HG03103 (cell line): ENCODE measurements at regions not wholly inside any gene's neighbourhood (a gene's known extent, or its start where the extent isn't known, plus 50 kb on each side); places are given as distances from the start of the nearest gene placed in this dataset.

Experiments
- ATAC-seq: cut with Tn5 transposase; IDR thresholded peaks from one replicate; pipeline ENCODE4 v1.9.1; 2021; ENCODE audit warnings: low read depth; ENCODE audit not compliant: unreplicated experiment

GRCh38 chr3:104961851-104962250 lies 404.9 kb upstream of the ALCAM start:
- no peak for ATAC-seq

GRCh38 chr3:104974316-104974715 lies 392.4 kb upstream of the ALCAM start:
- ATAC-seq: no peak

GRCh38 chr3:104977719-104978118 lies 389.0 kb upstream of the ALCAM start:
- ATAC-seq: no peak

GRCh38 chr3:104982130-104982529 lies 384.6 kb upstream of the ALCAM start:
- no peak for ATAC-seq

- ATAC-seq: no peak
These were observed 378.9 kb upstream of the ALCAM start for GRCh38 chr3:104987859-104988258.

- ATAC-seq: no peak
These were observed 378.2 kb upstream of the ALCAM start for GRCh38 chr3:104988496-104988895.

GRCh38 chr3:104989878-104990277 lies 376.8 kb upstream of the ALCAM start:
- ATAC-seq: no peak

GRCh38 chr3:104990758-104991157 lies 376.0 kb upstream of the ALCAM start:
- no peak for ATAC-seq

- ATAC-seq: no peak
These were observed 374.0 kb upstream of the ALCAM start for GRCh38 chr3:104992676-104993075.

GRCh38 chr3:105006164-105006563 lies 360.5 kb upstream of the ALCAM start:
- ATAC-seq: no peak

GRCh38 chr3:105013657-105014056 lies 353.1 kb upstream of the ALCAM start:
- ATAC-seq: no peak

GRCh38 chr3:105014631-105015030 lies 352.1 kb upstream of the ALCAM start:
- no peak for ATAC-seq

GRCh38 chr3:105022813-105023212 lies 343.9 kb upstream of the ALCAM start:
- ATAC-seq: no peak

GRCh38 chr3:105030211-105030610 lies 336.5 kb upstream of the ALCAM start:
- ATAC-seq: no peak

GRCh38 chr3:105032541-105032940 lies 334.2 kb upstream of the ALCAM start:
- no peak for ATAC-seq

- no peak for ATAC-seq
These were observed 333.6 kb upstream of the ALCAM start for GRCh38 chr3:105033081-105033480.

GRCh38 chr3:105039004-105039403 lies 327.7 kb upstream of the ALCAM start:
- ATAC-seq: no peak

- ATAC-seq: no peak
These were observed 326.6 kb upstream of the ALCAM start for GRCh38 chr3:105040026-105040622.

GRCh38 chr3:105042586-105042985 lies 324.1 kb upstream of the ALCAM start:
- no peak for ATAC-seq

GRCh38 chr3:105051111-105051510 lies 315.6 kb upstream of the ALCAM start:
- ATAC-seq: no peak

- no peak for ATAC-seq
These were observed 314.7 kb upstream of the ALCAM start for GRCh38 chr3:105051972-105052371.

- ATAC-seq: no peak
These were observed 303.9 kb upstream of the ALCAM start for GRCh38 chr3:105062853-105063252.
